Kidney epithelial cell (primary cell): ENCODE measurements at regions not wholly inside any gene's neighbourhood (a gene's known extent, or its start where the extent isn't known, plus 50 kb on each side); places are given as distances from the start of the nearest gene placed in this dataset.

Experiments used
- DNase-seq: peaks from one replicate; pipeline ENCODE4 v3.0.0-alpha.2; 2010; ENCODE audit warnings: low read depth
- H3K27me3 ChIP-seq: 2 replicates; pipeline ENCODE4 v1.6.0; 2011; ENCODE audit warnings: low read length; ENCODE audit not compliant: control insufficient read depth, insufficient read depth
- H3K36me3 ChIP-seq: 2 replicates; pipeline ENCODE4 v1.5.1; 2011; ENCODE audit warnings: low read length; ENCODE audit not compliant: control insufficient read depth, insufficient read depth
- H3K4me3 ChIP-seq: 2 replicates; pipeline ENCODE4 v1.5.1; 2011; ENCODE audit warnings: low read depth, mild to moderate bottlenecking, control low read depth, low read length
- CTCF ChIP-seq: IDR thresholded peaks from 2 replicates; pipeline ENCODE4 v1.5.1; 2011; ENCODE audit warnings: mild to moderate bottlenecking, moderate library complexity, low read length, control low read depth, inconsistent platforms; ENCODE audit not compliant: insufficient read depth, poor library complexity, severe bottlenecking

- H3K27me3 ChIP-seq, result no peaks in the 10 kb centered on the region
- H3K36me3 ChIP-seq, result no peaks in the 10 kb centered on the region
- no peak overlapping the region for H3K4me3 ChIP-seq
- no peak for TF ChIP-seq CTCF
- no peak for DNase-seq
Measured at GRCh38 chr20:19003366-19004336, 190.1 kb downstream of the SCP2D1 start.

GRCh38 chr20:19004975-19005374 lies 191.4 kb downstream of the SCP2D1 start:
- no peak for DNase-seq
- Histone ChIP-seq H3K27me3 (no peaks in the 10 kb centered on the region), H3K36me3 (no peaks in the 10 kb centered on the region), H3K4me3 (no peak overlapping the region)
- no peak for TF ChIP-seq CTCF

GRCh38 chr20:19008497-19008896 lies 194.9 kb downstream of the SCP2D1 start:
- DNase-seq, result no peak
- no peak for TF ChIP-seq CTCF
- no peaks in the 10 kb centered on the region for H3K36me3 ChIP-seq
- H3K27me3 ChIP-seq, result no peaks in the 10 kb centered on the region
- H3K4me3 ChIP-seq, result no peak overlapping the region

- Histone ChIP-seq H3K36me3 (no peaks in the 10 kb centered on the region), H3K4me3 (no peak overlapping the region), H3K27me3 (no peaks in the 10 kb centered on the region)
- TF ChIP-seq CTCF, result no peak
- no peak for DNase-seq
Measured at GRCh38 chr20:19009081-19009688, 195.6 kb downstream of the SCP2D1 start.

GRCh38 chr20:19012676-19013075 lies 199.1 kb downstream of the SCP2D1 start:
- Histone ChIP-seq H3K4me3 (no peak overlapping the region), H3K27me3 (no peaks in the 10 kb centered on the region), H3K36me3 (no peaks in the 10 kb centered on the region)
- no peak for TF ChIP-seq CTCF
- DNase-seq, result no peak
